HG02759 (cell line): ENCODE measurements at regions not wholly inside any gene's neighbourhood (a gene's known extent, or its start where the extent isn't known, plus 50 kb on each side); places are given as distances from the start of the nearest gene placed in this dataset.

ENCODE experiments used
- ATAC-seq: cut with Tn5 transposase; IDR thresholded peaks from one replicate; pipeline ENCODE4 v1.9.1; 2021; ENCODE audit warnings: mild to moderate bottlenecking, moderate library complexity; ENCODE audit not compliant: unreplicated experiment

DNA sequence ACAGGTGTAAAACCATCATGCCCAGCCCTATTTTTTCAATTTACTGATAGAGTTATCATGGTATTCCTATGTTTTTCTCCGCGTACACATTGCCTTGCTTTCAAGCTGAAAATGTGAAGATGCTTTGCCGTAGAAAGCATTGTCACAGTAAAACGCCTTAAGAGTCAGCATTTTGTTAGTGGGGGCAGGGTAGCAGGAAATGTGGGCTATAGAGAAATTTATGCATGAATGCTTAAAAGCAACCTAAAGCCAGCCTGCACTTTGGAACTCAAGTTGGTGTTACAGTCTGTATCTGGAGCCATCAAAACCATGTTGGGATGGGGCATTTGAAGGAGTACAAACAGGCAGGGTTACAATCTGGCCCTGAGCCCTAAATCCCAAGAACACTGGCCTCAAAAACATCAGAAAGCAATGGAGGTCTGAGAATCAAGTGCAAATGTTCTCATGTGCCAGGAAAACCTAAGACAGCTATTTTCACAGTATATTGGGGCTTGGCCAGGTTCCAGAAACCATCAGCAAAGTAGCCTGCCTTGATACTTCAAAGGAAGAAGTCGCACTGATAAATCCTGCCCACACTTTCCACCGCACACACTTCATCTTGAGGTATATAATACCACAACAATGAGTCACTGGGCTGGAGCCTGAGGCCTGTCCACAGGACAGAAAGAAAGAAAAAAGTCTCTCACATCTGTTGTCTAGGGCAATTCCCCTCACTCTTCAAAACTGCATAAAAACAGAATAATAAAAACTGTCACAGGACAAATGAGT is 313.8 kb downstream of the ENC1 start:
- peak; percentile 87 for ATAC-seq

DNA sequence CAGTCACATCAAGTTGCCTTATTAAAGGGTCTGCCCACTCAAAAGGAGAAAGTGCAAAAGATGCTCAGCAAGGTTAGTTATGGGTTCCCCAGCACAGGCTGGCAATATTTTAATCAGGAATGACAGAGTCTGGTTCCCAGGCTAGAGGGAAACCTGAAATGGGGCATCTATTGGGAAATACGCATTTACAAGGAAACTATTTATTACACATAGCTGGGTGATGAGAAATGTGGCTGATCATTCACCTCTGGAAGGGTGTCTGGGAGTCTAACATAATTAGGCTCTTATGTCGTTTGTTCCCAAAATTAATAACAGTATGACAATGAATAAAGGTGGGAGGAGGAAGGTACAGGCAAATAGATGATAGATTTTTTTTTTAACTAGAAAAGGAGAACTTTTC is 314.7 kb downstream of the ENC1 start:
- no peak for ATAC-seq

DNA sequence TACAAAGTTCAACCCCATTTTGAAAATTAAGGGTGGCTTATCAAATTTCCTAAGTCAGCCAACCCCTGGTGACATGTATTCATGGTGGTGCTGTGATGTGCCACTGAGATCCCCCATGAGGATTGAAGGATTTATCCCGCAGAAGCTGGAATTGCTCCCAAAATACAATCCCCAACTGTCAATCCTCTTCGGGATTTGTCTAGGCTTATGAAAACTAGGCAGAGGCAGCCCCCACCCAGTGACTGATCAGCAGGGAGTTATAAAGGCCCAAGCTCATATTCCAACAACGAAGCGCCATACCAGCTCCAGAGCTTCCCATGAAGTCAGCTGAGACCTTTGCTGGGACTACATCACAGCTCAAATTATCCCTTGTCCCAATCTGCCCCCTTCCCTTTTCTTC is 316.0 kb downstream of the ENC1 start:
- ATAC-seq = no peak

DNA sequence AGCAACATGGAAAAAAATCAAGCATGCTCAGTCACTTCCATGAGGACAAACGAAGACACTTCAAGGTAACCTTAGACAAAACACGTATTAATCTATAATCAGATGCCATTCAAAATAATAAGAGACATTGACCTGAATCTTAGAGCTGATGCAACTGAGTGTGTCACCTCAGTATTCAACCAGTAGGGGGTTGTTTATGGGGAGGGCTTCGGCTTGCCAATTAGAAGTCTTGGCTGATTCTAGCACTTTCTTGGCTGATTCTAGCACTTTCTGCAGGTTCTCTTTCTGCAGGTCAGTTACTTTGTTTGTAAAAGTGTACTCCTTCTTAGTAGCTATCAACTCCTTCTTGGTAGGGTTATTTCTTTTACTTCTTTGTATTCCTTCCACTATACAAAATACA is 317.6 kb downstream of the ENC1 start:
- ATAC-seq = no peak

DNA sequence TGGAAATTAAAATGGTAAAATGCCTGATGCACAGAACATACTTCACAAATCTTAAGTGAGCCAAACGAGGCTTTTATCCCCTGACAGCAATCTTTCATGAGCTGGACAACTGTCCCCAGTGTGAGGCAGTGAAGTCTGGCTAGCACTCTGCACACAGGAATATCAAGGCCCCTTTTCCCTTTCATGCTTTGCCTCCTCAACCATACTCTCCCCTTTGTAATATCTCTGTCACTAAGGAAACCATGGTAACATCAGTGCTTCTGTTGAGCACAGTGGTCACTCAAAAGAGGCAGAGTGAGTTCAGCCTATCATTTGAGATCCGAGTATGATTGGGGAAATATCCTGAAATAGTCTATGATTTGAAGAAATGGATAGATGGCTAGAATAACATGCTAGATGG is 318.3 kb downstream of the ENC1 start:
- ATAC-seq = no peak

DNA sequence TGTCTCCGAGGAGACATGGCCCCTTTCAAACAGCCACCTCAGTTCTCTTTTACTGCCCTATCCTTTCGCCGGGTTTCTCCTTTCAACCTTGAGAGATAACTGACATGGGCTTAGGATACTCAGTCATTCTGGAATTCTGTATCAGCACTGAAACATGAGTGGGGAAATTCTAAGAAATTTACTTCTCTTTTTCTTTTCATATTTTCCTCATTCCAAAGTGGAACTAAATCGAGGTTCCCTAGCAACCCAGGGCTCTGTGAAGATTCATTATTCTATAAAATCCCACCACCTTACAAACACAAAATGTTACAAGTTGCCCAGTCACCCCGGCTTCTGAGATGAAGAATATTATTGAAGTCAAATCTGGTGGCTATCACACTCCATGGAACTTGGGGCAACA is 319.2 kb downstream of the ENC1 start:
- ATAC-seq = no peak

DNA sequence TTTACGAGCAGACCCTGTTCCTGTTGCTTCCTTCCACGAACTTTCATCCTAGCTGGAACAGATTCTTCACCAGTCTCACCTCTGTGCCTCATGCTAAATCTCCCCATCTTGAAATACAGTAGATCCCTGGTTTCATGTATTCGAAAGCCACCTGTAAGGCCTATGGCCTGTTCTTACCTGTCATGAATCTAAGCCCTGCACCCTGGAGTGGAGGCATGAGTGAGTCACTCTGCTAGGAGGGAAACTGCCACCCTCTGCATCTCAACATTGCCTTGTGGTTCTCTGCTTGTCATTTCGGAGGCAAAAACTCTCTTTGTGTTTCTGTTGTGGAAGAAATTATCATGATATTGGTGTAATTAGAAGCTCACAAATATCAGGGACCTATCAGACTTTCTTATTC is 320.0 kb downstream of the ENC1 start:
- ATAC-seq = no peak

DNA sequence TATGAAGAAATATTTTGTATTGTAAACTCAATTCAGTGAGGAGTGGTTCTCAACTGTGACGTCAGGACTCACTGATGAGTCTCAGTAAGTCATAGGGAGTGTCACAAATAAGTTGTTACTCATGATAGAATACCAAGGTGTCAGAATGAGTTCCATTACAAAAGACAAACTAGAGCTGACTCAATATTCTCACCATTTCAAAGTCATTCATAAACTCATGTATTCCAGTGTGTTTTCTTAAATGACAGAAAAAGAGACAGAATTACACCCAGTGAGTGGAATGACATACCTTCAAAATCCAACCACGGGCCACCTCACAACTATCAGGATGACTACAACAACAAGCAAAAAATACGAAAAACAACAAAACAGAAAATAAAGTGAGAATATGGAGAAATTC is 321.5 kb downstream of the ENC1 start:
- ATAC-seq = no peak

DNA sequence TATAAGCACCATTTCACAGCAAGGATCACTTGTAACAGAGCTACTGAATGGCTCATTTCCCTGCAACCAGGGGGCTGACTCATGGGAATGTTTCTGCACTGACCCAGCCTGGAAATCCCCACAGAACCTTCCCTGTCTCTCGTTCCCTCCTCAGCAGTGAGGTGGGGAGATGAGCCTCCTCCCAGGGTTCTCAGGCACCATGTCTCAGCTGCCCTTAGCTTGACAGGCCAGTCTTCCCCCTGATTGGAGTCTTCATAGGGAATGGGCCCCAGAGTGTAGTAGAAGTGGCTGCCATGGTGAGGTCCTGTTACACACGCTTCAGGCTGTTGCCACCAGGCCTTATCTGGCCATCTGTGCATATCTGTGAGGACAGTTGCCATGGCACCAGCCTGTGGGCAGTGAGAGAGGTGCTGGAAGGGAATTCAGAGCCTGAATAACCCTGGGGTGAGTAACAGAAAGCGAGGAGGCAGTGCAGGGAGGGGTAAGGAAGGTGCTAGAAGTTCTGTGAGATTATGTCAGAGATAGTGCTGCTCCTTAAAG is 324.4 kb downstream of the ENC1 start:
- ATAC-seq = peak; percentile 68

DNA sequence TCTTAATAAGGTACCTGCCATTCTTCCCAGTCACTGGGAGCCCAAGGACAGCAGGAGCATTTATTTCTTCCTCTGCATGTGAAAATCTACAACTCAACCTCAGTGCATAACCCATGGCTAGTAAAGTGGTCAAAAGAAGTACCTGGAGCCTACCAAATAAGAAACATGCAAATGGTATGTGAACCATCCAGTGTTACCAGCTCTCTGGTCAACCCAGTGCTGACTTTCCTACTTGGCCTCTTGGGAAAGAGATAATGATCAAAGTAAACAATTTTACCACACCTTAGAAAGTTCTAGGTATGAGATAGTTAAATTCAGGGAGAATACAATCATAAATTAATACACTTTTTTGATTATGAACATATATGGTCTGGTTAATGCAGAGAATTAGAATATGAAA is 325.6 kb downstream of the ENC1 start:
- no peak for ATAC-seq

DNA sequence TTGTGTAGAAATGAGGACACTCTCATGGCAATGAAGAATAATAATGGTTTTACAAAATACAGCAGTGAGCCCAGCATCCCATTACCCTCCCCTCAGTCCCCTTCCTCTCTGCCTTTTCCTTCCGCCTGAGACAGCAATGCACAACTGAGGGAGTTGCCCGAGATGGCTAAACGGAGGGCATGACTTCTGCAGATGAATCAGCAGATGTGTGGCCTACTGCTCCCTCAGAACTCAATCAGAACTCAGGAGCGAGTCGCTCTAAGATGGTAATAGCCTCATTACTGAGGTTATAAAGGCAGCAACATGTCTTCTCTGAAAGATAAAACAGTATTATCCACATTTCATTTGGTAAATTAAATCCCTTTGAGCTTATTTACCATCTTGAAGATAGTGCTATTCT is 326.6 kb downstream of the ENC1 start:
- ATAC-seq = no peak

DNA sequence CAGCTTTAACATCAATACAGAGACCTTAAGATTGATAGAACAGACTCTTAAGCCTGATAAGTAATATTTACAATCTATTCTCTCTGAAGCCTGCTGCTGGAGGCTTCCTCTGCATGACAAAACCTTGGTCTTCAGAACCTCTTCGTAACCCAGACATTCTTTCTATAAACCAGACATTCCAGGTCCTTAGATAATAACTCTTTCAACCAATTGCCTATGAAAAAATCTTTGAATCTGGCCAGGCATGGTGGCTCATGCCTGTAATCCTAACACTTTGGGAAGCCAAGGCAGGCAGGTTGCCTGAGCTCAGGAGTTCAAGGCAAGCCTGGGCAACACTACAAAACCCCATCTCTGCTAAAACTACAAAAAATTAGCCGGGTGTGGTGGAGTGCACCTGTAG is 327.8 kb downstream of the ENC1 start:
- no peak for ATAC-seq

DNA sequence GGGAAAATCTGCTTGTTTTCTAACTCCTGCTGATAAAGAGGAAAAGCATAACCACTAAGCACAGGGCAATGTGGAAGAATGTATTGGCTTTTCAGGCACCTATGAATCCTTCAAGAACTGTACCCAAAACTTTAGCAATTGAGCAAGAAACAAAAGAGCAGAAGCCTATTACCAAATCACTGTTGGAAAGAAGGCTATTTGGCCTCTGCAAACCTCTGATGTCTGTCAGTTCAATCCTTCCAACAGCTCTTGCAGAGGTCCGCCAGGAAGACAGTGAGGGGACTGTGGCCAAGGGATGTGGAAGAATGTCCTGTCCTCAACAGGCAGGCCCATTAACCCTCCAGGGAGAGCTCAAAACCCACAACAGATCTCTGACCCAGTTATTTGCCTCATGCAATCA is 328.6 kb downstream of the ENC1 start:
- ATAC-seq = no peak

DNA sequence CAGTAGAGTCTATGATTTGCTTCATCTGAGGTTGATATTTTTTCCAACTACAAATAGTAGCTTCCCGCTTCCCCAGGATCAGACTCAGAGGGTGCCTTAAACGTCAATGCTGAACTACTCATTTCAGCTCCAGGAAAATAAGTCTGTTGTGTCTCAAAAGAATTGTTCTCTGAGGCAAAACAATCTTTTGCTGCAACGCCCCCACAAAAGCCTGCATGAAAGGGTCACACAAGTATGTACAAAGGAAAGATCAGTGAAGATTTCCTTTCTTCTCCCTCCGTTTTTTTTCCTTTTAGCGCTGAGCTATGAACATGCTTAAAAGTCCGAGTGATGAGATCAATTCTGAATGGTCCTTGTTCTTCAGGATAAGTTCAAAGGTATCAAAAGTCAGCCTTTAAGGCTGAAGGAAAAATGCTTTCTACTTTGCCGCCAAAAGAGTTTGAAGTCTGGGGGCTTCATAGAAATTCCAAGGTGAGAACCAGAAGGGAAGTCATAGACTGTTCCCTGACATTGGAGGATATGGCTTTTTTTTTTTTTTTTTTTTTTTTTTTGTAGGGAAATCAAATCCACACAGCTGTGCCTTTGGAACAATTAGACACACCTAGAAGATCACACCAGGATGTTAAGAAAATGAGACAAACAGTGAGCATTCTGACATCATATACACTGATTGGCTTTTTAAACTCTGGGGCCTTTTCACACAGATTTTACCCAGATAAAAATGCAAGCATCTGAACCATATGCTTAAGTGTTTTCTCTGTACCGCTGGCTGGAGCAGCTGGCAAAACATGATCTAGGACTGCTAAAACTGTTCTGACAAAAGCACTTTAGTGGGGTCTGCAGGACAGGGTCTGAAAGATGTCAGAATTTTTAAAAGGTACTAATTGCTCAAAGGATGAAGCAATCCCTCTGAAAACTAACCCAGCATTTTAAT is 329.3 kb downstream of the ENC1 start:
- no peak for ATAC-seq

DNA sequence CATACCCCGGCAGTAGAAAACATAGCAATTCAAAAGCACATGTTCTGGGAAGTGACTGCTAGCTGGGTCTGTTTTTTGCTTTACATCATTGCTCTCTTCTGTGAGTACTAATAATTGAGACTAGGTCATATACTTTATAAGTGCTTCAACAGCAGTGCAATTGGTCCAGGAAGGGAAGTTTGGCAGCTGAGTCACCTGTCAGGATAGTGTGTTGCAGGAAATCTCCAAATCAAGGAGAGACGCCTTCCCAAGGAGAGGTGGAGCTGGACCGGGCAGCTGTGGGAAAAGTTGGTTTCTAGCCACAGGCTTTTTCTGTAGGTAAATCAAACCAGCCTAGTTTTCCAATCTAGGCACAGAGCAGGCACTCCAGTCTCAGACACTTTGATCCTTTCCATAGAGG is 330.1 kb downstream of the ENC1 start:
- no peak for ATAC-seq

DNA sequence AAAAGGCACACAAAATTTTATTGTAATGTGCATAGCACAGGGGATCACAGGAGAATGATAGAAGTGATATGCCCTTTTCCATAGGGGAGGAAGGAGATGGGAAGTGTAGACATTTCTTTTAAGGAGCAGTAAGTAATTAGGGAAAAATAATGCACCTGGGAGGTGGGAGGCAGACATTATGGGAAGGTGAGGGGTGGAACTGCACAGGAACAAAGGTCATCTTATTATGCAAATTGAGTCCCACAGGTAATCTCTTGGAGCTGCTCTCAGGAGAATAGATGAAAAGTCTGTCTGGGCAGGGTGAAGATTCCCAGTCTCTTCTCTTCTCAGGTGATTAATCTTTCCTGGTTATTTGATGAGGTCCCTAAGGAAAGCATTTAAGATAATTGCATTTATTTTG is 331.5 kb downstream of the ENC1 start:
- no peak for ATAC-seq

DNA sequence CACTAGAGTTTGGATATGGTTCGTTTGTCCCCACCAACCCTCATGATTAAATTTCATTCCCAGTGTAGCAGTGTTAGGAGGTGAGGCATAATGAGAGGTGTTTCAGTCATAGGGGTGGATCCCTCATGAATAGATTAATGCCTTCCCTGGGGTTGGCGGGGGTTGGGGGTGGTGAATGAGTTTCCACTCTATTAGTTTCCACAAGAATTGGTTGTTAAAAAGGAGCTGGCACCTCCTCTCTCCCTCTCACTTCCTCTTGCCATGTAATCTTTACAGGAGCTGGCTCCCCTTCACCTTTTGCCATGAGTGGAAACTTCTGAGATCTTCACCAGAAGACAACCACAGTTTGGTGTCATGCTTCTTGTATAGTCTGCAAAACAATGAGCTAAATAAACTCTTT is 333.7 kb downstream of the ENC1 start:
- ATAC-seq = no peak

DNA sequence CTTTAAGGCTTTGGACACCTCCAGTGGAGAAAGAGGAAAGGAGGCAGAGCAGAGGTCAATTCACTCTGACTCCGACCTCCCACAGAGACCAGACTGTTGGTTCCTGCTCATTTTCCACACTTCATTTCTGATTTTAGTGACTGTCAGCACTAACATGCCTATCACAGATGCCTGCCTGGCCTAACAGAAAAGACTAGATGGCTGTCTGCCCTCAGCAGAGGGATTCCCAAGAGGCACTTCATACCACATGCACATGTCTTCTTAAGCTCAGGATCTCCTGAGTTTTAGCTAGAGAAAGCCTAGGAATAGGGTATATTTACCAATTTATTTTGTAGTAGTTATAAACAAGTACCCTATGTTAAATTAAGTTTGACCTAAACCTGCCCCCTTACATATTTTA is 336.0 kb downstream of the ENC1 start:
- ATAC-seq = no peak

DNA sequence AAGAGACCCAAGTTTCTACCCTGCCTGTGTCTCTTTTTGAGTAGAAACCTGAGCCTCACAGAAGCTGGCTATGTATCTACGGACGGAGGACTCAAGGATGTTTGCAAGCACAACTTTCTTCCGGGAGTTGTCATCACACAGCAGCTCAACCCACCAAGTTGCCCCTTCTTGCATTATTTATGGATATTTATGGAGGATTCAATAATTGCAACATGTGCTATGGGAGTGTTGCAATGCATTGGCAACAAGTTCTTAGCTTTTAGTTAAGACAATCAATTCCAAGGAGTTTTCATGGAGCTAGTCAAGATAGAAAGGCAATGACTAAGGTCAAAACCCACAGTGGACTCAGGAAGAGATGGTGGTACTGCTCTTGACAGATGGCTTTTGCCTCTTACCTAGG is 336.9 kb downstream of the ENC1 start:
- no peak for ATAC-seq

DNA sequence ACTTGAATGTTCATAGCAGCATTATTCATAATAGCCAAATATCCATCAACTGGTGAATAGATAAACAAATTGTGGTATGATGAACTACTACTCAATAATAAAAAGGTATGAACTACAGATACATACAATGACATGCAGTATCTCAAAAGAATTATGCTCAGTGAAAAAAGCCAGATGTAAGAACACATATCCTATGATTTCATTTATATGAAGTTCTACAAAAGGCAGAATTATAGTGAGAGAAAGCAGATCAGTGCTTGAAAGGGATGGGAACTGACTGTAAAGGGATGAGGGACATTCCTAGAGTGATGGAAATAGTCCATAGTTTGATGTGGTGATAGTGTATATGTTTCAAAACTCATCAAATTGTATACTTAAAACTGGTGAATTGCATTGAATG is 339.0 kb downstream of the ENC1 start:
- no peak for ATAC-seq

DNA sequence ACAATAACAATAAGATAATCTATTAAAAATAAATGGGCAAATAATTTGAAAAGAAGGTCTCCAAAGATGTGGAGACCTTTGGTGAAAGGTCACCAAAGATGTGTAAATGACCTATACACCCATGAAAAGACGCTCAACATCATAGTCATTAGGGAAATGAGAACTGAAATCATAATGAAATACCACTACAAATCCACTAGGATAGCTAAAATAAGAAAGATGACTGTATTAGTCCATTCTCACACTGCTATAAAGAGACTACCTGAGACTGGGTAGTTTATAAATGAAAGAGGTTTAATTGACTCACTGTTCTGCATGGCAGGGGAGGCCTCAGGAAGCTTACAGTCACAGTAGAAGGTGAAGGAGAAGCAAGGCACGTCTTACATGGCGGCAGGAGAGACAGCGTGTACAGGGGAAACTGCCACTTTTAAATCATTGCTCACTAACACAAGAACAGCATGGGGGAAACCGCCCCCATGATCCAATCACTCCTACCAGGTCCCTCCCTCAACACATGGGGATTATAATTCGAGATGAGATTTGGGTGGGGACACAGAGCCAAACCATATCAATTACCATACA is 339.6 kb downstream of the ENC1 start:
- no peak for ATAC-seq

DNA sequence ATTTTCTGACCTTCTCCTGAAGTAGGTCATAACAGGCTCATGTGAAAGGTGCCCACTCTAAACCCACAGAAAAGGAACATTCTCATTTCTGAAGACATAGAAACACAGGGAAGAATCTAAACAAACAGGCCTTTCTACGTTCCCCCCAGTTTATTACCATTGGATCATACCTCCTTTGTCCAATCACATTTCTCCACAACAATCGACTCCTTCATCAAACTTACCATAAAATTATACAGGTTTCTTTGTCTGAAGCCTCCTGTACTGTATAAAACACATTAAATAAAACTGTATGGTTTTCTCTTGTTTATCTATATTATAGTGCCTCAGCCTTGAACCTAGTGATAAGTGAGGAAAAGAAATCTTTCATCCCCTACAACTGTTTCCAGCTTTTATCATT is 340.7 kb downstream of the ENC1 start:
- ATAC-seq = no peak
